Natural killer cell treated with Interleukin-12 subunit alpha and Interleukin-12 subunit beta and Interleukin-15 and Interleukin-18, amount 100 ng/mL, for 72 hours (primary cell): ENCODE measurements at regions not wholly inside any gene's neighbourhood (a gene's known extent, or its start where the extent isn't known, plus 50 kb on each side); places are given as distances from the start of the nearest gene placed in this dataset.

Experiments
- ATAC-seq, 2 donors: fragments of 150-1000 bp; cut with Tn5 transposase in 1 of 2; sonication (Bioruptor Pico), chemical (Tn5 transposase) in 1 of 2; 2 replicates each; pipeline ENCODE4 v1.10.0; 2021
- DNase-seq: peaks from one replicate; pipeline ENCODE4 v3.0.0; 2022; ENCODE audit warnings: low spot score
- H3K27ac Mint-ChIP-seq, 2 donors: 1 replicate in 1 of 2; 2 replicates in 1 of 2; pipeline ENCODE4 v1.8.0; 2022; ENCODE audit warnings: mixed read lengths in 2 of 2, mild to moderate bottlenecking in 1 of 2, moderate library complexity in 1 of 2
- H3K27me3 Mint-ChIP-seq, 2 donors: 1 replicate in 1 of 2; 2 replicates in 1 of 2; pipeline ENCODE4 v1.8.0; 2022; ENCODE audit warnings: mixed read lengths in 2 of 2
- H3K36me3 Mint-ChIP-seq: one replicate; pipeline ENCODE4 v1.8.0; 2022; ENCODE audit warnings: mixed read lengths
- H3K4me1 Mint-ChIP-seq, 2 donors: 1 replicate in 1 of 2; 2 replicates in 1 of 2; pipeline ENCODE4 v1.8.0; 2022; ENCODE audit warnings: low read depth in 2 of 2, mixed read lengths in 2 of 2, mild to moderate bottlenecking in 1 of 2
- H3K4me3 Mint-ChIP-seq: one replicate; pipeline ENCODE4 v1.8.0; 2022; ENCODE audit warnings: mixed read lengths
- H3K9me3 Mint-ChIP-seq: 2 replicates; pipeline ENCODE4 v1.8.0; 2022; ENCODE audit warnings: mixed read lengths

DNA sequence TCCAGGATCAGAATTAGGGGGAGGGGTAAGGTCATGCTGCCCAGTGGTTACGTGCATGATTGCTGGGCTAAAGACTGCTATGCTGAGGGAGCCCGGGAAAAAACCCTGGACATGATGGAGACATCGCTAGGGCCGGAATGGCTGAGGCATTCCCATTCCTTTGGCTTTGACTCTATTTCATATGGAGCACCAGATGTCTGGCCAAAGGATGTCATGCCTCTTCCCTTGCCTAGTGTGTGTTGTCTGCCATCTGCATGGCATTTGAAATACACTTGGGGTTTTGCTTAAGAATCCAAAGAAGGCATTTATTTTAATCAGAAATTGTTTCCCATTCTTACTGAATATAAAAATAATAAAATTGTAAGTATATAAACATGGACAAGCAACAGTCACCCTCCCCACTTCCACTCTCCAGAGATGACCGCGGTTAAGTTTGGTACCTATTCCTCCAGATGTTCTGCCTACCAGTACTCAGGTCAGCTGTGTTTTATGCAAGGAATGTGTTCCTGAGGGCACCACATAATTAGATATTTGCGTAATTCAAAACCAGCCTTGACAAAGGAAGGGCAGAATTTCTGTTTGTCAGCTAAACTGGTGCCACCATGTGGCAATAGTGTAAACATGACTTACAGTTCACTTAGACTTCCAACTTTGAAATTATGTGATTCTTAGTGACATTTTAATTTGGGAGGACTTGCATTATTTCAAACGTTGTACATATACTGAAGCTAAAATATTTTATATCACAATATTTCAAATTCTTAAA, 105.9 kb downstream of the CT47B1 start:
- Mint-ChIP-seq H3K9me3 (no peaks in the 10 kb centered on the region), H3K27me3 (peaks cover 0 to 11% of the 10 kb centered on the region in 2 donors), H3K4me3 (no peak overlapping the region), H3K27ac (no peak overlapping the region), H3K36me3 (no peaks in the 10 kb centered on the region), H3K4me1 (no peaks in the 10 kb centered on the region)
- DNase-seq = no peak
- no peak for ATAC-seq

DNA sequence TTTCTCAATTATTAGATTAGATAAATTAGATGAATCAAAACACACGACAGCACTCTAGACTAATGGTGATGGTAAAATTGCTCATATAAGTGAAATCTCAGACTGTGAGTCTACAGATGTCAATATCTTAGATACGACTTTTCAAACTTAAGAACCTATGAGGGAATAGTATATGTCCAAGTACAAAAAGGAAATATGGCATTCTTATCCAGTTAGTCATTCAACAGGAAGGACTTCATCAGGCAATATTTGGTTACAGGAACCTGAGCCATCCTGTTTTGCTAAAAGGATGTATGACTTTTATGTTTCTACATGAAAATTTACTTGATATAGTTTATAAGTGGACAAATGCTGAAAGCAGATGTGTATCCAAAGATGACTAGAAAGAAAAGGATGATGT, 107.0 kb downstream of the CT47B1 start:
- H3K27me3 Mint-ChIP-seq = peaks cover 0 to 12% of the 10 kb centered on the region in 2 donors
- no peak overlapping the region for H3K27ac Mint-ChIP-seq
- ATAC-seq = no peak

DNA sequence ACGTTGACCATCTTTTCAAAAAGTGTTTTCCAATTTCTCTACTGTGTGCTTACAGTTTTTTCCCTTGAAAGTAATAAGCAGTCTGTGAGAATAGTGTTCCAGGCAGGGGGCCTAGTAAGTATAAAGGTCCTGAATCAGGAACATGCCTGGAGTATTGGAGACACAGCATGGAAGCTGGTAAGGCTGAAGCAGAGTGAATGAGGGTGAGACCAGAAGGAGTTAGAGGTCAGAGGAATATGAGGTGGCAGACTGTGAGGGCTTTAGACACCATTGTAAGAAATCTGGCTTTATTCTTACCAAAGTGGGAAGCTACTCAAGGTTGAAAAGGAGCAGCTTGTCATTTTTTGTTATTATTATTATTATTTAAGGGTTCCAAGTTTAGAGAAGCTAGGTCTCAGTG, 107.4 kb downstream of the CT47B1 start:
- Mint-ChIP-seq H3K36me3 (no peaks in the 10 kb centered on the region), H3K9me3 (no peaks in the 10 kb centered on the region), H3K27me3 (peaks cover 0 to 9% of the 10 kb centered on the region in 2 donors), H3K4me3 (no peak overlapping the region), H3K27ac (no peak overlapping the region), H3K4me1 (no peaks in the 10 kb centered on the region)
- ATAC-seq = no peak
- DNase-seq = no peak

More for the DNA sequence above, 107.0 kb downstream of the CT47B1 start:
- Mint-ChIP-seq H3K4me1 (no peaks in the 10 kb centered on the region), H3K9me3 (no peaks in the 10 kb centered on the region), H3K4me3 (no peak overlapping the region), H3K36me3 (no peaks in the 10 kb centered on the region)
- no peak for DNase-seq

DNA sequence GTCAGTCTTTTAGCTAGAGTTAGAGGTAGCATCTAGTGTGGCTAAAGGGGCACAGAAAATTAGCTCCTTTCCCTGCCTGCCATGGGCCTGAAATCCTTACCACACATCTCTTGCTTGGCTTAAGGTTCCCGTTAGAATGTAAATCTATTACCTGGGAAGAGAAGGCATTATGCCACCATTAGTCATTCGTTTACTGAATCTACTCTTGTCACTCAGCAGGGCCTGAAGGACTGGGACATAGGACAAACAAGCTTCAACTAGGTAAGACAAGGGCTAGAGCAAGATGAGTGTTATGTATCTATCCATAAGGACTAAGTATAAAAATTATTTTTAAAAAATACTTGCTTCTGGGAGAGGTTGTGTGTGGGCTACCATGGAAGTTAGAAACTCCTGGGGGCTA, 112.4 kb downstream of the CT47B1 start:
- Mint-ChIP-seq H3K4me1 (no peaks in the 10 kb centered on the region), H3K27me3 (peaks cover 0 to 16% of the 10 kb centered on the region in 2 donors), H3K27ac (no peak overlapping the region), H3K36me3 (no peaks in the 10 kb centered on the region), H3K9me3 (no peaks in the 10 kb centered on the region), H3K4me3 (no peak overlapping the region)
- ATAC-seq = no peak
- no peak for DNase-seq

DNA sequence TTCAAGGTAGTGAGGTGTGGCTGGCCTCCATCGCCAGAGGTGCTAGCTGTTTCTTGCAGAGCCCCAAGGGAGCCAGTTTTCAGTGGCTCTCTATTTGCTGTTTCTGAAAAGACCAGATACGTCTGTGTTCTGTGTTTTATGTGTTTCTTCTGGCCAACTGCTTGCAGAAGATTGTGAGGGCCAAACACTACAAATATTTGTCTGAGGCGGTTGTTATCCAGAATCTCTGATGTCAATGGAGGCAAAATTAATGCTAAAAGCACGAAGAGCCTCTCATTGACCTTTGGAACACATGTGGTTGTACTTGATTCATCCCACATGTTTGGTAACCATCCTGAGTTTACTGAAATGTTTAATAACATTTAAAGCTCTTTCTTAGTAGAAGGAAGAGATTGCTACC, 113.9 kb downstream of the CT47B1 start:
- H3K4me1 Mint-ChIP-seq = no peaks in the 10 kb centered on the region
- H3K27me3 Mint-ChIP-seq = peaks cover 0 to 16% of the 10 kb centered on the region in 2 donors
- DNase-seq = no peak
- H3K4me3 Mint-ChIP-seq = no peak overlapping the region
- no peaks in the 10 kb centered on the region for H3K36me3 Mint-ChIP-seq
- no peak overlapping the region for H3K27ac Mint-ChIP-seq
- no peak for ATAC-seq
- no peaks in the 10 kb centered on the region for H3K9me3 Mint-ChIP-seq

DNA sequence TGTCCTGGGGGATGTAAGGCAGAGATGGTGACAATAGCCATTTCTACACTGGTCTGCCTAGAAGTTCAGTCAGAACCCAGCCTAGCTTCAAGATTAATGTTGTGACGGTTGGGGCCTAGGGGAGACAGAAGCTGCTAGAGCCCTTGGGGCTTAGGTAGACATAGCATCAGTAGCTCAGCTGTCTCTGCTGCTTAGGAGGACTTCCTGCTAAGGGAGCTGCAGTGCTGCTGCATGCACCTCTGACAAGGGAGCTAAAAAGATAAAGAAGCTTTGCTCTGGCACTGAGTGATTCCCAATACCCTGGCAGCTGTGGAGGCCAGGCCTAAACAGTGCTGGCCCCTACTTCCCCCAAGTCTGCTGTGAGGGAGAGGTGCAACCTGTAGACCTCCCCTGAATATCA, 116.0 kb downstream of the CT47B1 start:
- Mint-ChIP-seq H3K36me3 (no peaks in the 10 kb centered on the region), H3K4me1 (no peaks in the 10 kb centered on the region), H3K4me3 (no peak overlapping the region), H3K27ac (no peak overlapping the region), H3K9me3 (no peaks in the 10 kb centered on the region), H3K27me3 (peaks cover 0 to 16% of the 10 kb centered on the region in 2 donors)
- ATAC-seq (peak in 1 of 2 donors; percentile 65), DNase-seq (no peak)

DNA sequence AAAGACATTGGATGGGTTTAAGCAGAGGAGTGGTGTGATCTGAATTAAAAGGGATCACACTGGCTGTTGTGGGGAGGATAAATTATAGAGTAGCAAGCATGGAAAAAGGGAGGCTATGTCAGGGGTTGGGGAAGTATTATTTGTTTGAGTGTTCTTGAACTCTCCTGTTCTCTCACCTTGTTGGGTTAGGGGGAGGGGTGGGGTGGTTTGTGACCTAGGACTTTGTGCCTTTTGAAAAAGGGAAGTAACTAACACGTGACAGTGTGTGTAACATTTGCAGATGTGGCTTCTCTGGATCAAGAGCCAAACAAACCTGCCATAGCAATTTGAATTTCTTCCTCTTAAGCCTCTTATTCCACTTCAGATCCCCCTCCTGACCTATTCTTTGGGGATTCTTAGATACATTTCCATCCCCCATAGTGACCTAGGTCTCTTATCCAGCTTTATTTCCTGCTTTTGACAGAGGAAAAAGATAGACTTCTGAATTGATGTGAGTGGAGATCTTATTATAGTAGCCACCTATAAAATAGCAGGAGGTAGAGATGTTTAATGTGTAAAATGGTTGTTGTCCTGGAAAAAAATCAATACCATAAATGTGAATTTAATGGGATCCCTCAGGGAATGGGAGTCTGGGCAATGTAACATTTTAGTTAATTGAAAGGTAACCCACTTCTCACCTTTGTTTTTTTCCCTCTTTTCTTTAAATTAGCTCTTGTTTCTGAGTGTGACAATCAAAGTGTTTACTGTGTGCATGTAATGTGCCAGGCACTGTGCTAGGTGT, 120.4 kb downstream of the CT47B1 start:
- DNase-seq = no peak
- Mint-ChIP-seq H3K27me3 (peaks cover 0 to 14% of the 10 kb centered on the region in 2 donors), H3K4me3 (no peak overlapping the region), H3K36me3 (no peaks in the 10 kb centered on the region), H3K4me1 (no peaks in the 10 kb centered on the region), H3K9me3 (no peaks in the 10 kb centered on the region), H3K27ac (no peak overlapping the region)
- ATAC-seq = no peak

DNA sequence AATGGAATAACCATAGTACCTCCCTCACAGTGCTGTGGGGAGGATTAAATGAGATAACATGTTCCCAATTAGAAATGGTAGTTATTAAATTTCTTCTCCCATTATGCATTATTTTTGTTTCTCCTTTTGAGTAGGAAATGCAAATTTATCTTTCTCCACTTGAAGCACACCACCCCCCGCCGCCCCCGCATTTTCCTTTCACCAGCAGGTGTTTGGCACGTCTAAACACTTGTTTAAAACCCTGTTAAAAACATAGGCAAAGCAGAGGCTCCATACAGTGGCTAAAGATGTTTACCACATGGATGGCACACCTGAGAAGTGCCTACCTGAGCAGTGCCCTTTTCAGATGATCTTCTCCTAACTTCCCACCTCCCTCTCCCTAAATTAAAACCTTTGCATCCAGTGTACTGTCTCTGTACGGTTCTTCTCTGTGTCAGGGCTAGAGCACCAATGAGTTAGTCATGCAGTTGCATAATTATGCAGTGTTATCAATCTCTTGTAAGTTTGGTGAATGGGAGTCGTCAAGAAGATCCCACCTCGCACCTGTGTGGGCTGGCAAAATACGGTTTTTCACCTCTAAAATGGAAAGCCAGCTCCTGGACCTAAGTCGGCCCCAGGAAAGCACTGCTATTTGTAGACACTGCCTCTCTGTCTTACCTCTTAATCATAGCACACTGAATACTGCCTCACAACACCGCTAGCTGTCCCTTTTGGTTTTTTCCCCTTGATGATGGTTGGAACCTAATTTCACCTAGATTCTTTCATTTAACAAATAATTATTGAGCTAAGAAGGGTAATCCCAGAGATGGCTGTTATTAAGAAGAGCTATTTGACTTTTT, 122.0 kb downstream of the CT47B1 start:
- H3K27me3 Mint-ChIP-seq = peaks cover 0 to 12% of the 10 kb centered on the region in 2 donors
- H3K4me1 Mint-ChIP-seq = peaks cover 0 to 4% of the 10 kb centered on the region in 2 donors
- no peak for ATAC-seq
- H3K9me3 Mint-ChIP-seq = no peaks in the 10 kb centered on the region
- H3K27ac Mint-ChIP-seq = no peak overlapping the region
- DNase-seq = no peak
- no peaks in the 10 kb centered on the region for H3K36me3 Mint-ChIP-seq
- H3K4me3 Mint-ChIP-seq = no peak overlapping the region

DNA sequence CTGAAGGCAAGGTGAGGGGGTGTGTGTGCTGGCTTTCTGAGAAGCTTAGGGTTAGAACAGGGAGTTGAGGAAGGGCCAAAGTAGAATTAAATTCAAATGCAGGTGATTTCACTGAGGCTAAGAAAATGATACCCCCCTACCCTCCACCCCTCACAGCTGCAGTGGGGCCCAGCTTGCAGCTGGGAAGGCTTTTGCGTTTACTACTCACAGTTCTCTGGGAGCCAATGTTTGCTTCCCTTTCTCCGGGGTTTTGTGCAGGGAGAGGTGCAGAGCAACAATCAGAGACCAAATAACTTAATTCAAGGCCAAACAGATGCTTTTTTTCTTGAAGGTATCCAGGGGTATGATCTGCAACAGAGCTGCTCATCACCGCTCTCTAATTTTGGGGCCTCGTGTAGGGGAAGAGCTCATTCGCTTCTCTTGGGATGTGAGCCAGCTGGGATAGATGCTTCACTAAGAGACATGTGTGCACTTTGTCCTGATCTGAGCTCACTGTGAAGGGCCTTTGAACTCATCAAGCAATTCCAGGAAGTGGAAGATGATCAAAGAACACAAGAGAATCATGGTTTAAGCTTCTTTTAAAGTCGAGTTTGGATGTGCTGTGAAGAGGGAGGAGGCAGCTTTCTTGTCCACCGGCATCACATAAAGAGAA, 122.7 kb upstream of the C1GALT1C1 start:
- H3K36me3 Mint-ChIP-seq = no peaks in the 10 kb centered on the region
- H3K9me3 Mint-ChIP-seq = no peaks in the 10 kb centered on the region
- DNase-seq (no peak), ATAC-seq (no peak)
- H3K27me3 Mint-ChIP-seq = peaks cover 0 to 15% of the 10 kb centered on the region in 2 donors
- H3K27ac Mint-ChIP-seq = no peak overlapping the region
- peaks cover 0 to 4% of the 10 kb centered on the region in 2 donors for H3K4me1 Mint-ChIP-seq
- no peak overlapping the region for H3K4me3 Mint-ChIP-seq

DNA sequence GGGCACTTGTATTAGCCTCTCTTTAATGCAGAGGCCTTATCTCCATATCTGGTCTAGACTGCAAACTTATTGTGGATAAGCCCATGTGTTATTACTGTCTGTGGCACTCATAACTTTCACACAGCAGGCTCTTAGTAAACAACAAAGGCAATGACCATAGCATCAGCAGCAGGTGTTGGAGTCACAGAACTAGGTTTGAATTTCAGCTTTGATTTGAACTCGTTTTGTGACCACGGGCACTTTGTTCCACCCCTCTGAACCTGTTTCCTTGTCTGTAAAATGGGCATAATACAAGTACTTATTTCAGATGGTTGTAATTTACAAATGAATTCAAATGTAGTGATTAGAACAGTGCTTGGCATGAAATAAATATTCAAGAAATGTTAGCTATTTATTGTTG, 121.8 kb upstream of the C1GALT1C1 start:
- Mint-ChIP-seq H3K4me3 (no peak overlapping the region), H3K27ac (no peak overlapping the region), H3K36me3 (no peaks in the 10 kb centered on the region), H3K4me1 (peaks cover 0 to 4% of the 10 kb centered on the region in 2 donors), H3K9me3 (no peaks in the 10 kb centered on the region), H3K27me3 (peaks cover 0 to 15% of the 10 kb centered on the region in 2 donors)
- ATAC-seq (no peak), DNase-seq (no peak)

DNA sequence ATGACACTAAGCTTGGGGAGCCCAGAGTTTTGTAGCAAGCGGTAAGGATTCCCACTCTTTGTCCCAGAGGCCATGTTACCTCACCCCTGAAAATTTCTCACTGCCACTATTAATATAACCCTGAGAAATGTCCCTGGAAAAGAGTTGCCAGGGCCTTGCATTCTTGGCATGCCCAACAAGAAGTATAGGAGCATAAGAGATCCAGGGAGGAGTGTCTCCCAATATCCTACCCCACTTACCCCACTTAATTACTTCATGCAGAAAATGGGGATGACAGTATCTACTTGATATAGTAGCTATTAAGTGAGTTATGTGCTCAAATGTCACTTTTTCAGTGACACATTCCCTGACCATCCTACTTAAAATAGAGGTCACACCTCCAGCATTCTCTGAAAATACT, 120.5 kb upstream of the C1GALT1C1 start:
- peaks cover 0 to 4% of the 10 kb centered on the region in 2 donors for H3K4me1 Mint-ChIP-seq
- no peak overlapping the region for H3K27ac Mint-ChIP-seq
- no peaks in the 10 kb centered on the region for H3K36me3 Mint-ChIP-seq
- no peak overlapping the region for H3K4me3 Mint-ChIP-seq
- peaks cover 0 to 20% of the 10 kb centered on the region in 2 donors for H3K27me3 Mint-ChIP-seq
- DNase-seq = no peak
- H3K9me3 Mint-ChIP-seq = no peaks in the 10 kb centered on the region
- no peak for ATAC-seq

DNA sequence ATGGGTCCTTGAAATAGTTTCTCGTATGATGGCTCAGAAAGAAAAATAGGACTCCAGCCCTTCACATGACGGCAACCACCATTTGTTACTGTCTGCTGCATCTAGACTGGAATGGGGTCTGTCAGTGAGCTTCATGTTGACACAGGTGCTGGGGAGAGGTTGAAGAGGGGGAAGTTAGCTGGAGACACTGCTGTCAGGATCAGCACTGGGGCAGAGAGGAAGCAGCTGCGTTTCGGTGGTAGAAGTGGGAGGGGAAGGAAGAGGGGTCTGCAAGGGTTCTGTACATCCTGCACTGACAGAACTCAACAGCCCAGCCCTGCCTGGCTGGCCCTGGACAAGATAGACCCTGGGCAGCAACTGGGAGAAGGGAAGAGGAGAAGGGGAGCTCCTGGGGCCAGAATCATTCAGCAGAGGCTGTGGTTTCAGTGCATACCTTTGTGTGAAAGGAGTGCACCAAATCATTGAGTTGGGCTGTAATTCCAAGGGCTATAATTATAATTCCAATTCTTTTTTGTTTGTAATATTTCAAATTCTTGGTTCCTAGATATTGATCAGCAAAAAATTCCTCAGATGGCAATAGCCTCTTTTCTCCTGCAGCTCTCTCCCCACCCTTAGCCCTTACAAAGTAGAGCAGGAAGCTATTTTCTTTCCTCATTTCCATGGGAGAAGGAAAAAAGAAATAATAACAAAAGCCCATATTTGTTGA, 119.4 kb upstream of the C1GALT1C1 start:
- Mint-ChIP-seq H3K9me3 (peaks cover 2% of the 10 kb centered on the region), H3K4me3 (no peak overlapping the region), H3K27ac (no peak overlapping the region), H3K4me1 (peaks cover 0 to 4% of the 10 kb centered on the region in 2 donors), H3K36me3 (no peaks in the 10 kb centered on the region), H3K27me3 (peaks cover 0 to 20% of the 10 kb centered on the region in 2 donors)
- ATAC-seq (no peak), DNase-seq (no peak)

DNA sequence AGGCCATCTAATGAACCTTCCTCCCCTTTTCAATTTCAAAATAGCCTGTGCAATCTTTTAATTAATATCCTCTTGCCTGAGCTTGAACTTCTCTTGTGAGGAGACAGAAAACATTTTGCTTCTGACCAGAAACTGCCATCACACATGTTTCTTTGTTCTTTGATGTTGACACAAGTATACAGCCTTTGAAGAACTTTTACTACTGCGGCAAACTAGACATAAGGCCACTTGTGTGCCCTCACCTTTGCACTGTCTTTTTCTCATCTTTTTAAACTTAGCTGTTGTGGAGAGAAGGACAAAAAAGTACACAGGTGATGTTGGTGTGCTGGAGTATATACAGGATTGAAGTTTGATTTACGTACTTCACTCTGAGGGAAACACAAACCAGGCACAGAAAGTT, 116.3 kb upstream of the C1GALT1C1 start:
- H3K4me1 Mint-ChIP-seq = peaks cover 0 to 4% of the 10 kb centered on the region in 2 donors
- peaks cover 0 to 20% of the 10 kb centered on the region in 2 donors for H3K27me3 Mint-ChIP-seq
- DNase-seq (no peak), ATAC-seq (no peak)
- peaks cover 2% of the 10 kb centered on the region for H3K9me3 Mint-ChIP-seq
- H3K4me3 Mint-ChIP-seq = no peak overlapping the region
- no peak overlapping the region for H3K27ac Mint-ChIP-seq
- H3K36me3 Mint-ChIP-seq = no peaks in the 10 kb centered on the region
